ENCODE measurements at regions not wholly inside any gene's neighbourhood (a gene's known extent, or its start where the extent isn't known, plus 50 kb on each side); places are given as distances from the start of the nearest gene placed in this dataset.

DNA sequence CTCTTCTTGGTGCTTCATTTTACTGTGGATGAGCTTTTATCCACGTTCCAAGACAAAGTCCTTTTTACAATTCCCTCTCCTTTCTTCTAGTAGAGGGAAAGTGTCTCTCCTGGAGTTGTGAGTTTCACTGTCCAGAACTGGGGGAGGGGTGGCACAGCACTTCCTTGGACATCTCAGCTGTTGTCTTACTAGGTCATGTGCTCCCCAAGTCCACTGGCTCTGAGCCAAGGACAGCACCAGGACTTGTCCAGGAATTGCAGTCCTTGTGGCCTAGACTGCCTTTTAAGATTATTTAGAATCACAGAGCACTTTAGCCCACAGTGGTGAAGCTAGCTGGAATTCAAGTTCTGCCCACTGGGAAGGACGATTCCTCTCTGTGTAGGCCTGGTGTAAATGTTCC, 700.2 kb upstream of the PTPRD start:
- DNase-seq (no peak), ATAC-seq (no peak)
- no peaks in the 10 kb centered on the region for H3K4me1 ChIP-seq (ENCODE audit: control insufficient read depth, insufficient read depth, low read length)
- no peak for TF ChIP-seq CTCF (IDR thresholded peaks at IDR 0.05)
- intact Hi-C loops (cut with micrococcal nuclease) = no loop called here
- peaks cover 3% of the 10 kb centered on the region for H3K9me3 ChIP-seq (ENCODE audit: control insufficient read depth, insufficient read depth, low read length)
- Mint-ChIP-seq H3K4me1 (no peaks in the 10 kb centered on the region), H3K36me3 (no peaks in the 10 kb centered on the region), H3K27ac (no peak overlapping the region), H3K27me3 (ENCODE audit: low read depth in 2 of 2) (no peaks in the 10 kb centered on the region), H3K4me3 (no peak overlapping the region), H3K9me3 (peaks cover 10 to 12% of the 10 kb centered on the region in 2 donors)
- H3K27ac ChIP-seq (ENCODE audit: low read length) = no peak overlapping the region
- H3K27me3 ChIP-seq (ENCODE audit: control insufficient read depth, insufficient read depth, low read length) = no peaks in the 10 kb centered on the region
- no peak overlapping the region for H3K4me3 ChIP-seq (ENCODE audit: low read length)
- H3K36me3 ChIP-seq (ENCODE audit: control insufficient read depth, insufficient read depth, low read length) = no peaks in the 10 kb centered on the region
- 64% methylated on average over 1 of the region's 2 CpGs for WGBS (ENCODE audit: insufficient coverage)

- Histone ChIP-seq H3K27me3 (ENCODE audit: control insufficient read depth, insufficient read depth, low read length) (no peaks in the 10 kb centered on the region), H3K27ac (ENCODE audit: low read length) (no peak overlapping the region), H3K4me3 (ENCODE audit: low read length) (no peak overlapping the region), H3K9me3 (ENCODE audit: control insufficient read depth, insufficient read depth, low read length) (no peaks in the 10 kb centered on the region), H3K4me1 (ENCODE audit: control insufficient read depth, insufficient read depth, low read length) (no peaks in the 10 kb centered on the region), H3K36me3 (ENCODE audit: control insufficient read depth, insufficient read depth, low read length) (no peaks in the 10 kb centered on the region)
- WGBS (ENCODE audit: insufficient coverage) = 40% methylated on average over 1 of the region's 1 CpG
- no peak overlapping the region for H3K4me3 Mint-ChIP-seq
- ATAC-seq (no peak), DNase-seq (no peak)
- H3K27ac Mint-ChIP-seq = no peak overlapping the region
- no peaks in the 10 kb centered on the region for H3K36me3 Mint-ChIP-seq
- no peaks in the 10 kb centered on the region for H3K4me1 Mint-ChIP-seq
- intact Hi-C loops (cut with micrococcal nuclease) = no loop called here
- peaks cover 5 to 10% of the 10 kb centered on the region in 2 donors for H3K9me3 Mint-ChIP-seq
- no peak for TF ChIP-seq CTCF (IDR thresholded peaks at IDR 0.05)
- no peaks in the 10 kb centered on the region for H3K27me3 Mint-ChIP-seq (ENCODE audit: low read depth in 2 of 2)
These were observed 706.1 kb upstream of the PTPRD start for GRCh38 chr9:11318946-11319345.

DNA sequence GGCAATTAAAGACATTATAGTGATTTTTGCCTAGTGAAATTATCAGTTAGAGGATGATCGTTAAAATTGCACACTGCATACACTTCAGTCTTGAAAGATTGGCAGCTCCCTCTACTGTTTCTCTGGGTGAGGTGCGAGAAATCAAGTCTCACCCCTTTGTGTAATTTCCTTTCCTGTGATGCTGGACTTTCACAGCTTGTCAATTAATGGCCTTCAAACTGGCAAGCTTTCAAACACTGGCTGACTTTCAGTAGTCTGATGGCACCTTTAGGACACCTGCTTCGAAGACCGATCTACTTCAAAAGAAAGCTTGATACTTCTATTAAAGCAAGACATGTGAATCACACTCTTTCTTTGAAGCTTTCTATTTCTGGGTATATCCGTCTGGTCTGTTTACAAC, 706.7 kb upstream of the PTPRD start:
- TF ChIP-seq CTCF (IDR thresholded peaks at IDR 0.05) = no peak
- Mint-ChIP-seq H3K4me3 (no peak overlapping the region), H3K27ac (no peak overlapping the region), H3K36me3 (no peaks in the 10 kb centered on the region), H3K4me1 (no peaks in the 10 kb centered on the region), H3K27me3 (ENCODE audit: low read depth in 2 of 2) (no peaks in the 10 kb centered on the region), H3K9me3 (peaks cover 5 to 10% of the 10 kb centered on the region in 2 donors)
- no peak for ATAC-seq
- Histone ChIP-seq H3K27ac (ENCODE audit: low read length) (no peak overlapping the region), H3K36me3 (ENCODE audit: control insufficient read depth, insufficient read depth, low read length) (no peaks in the 10 kb centered on the region), H3K9me3 (ENCODE audit: control insufficient read depth, insufficient read depth, low read length) (no peaks in the 10 kb centered on the region), H3K4me1 (ENCODE audit: control insufficient read depth, insufficient read depth, low read length) (no peaks in the 10 kb centered on the region), H3K27me3 (ENCODE audit: control insufficient read depth, insufficient read depth, low read length) (no peaks in the 10 kb centered on the region), H3K4me3 (ENCODE audit: low read length) (no peak overlapping the region)
- WGBS (ENCODE audit: insufficient coverage) = 38% methylated on average over 5 of the region's 5 CpGs
- intact Hi-C loops (cut with micrococcal nuclease) = no loop called here
- DNase-seq = no peak

DNA sequence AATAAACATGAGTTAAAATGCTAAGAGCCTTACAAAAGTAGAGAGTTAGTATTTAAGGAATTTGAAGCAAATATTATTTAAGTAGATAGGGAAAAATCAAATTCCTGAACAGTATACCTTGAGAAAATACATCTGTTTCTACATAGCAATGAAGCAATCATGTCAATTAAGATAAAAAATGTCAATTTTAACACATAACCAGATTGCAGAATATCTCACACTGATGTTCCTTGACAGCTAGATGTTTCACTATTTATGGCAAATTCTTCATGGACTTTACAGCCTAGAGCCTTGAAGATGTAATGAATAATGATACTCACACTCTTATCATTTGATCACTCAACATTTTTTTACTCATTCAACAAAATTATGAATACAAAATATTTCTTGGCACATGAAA, 708.2 kb upstream of the PTPRD start:
- Mint-ChIP-seq H3K4me3 (no peak overlapping the region), H3K36me3 (no peaks in the 10 kb centered on the region), H3K27me3 (ENCODE audit: low read depth in 2 of 2) (no peaks in the 10 kb centered on the region), H3K27ac (no peak overlapping the region), H3K4me1 (no peaks in the 10 kb centered on the region), H3K9me3 (peaks cover 4 to 5% of the 10 kb centered on the region in 2 donors)
- DNase-seq = no peak
- no peaks in the 10 kb centered on the region for H3K36me3 ChIP-seq (ENCODE audit: control insufficient read depth, insufficient read depth, low read length)
- no peak overlapping the region for H3K4me3 ChIP-seq (ENCODE audit: low read length)
- no peaks in the 10 kb centered on the region for H3K27me3 ChIP-seq (ENCODE audit: control insufficient read depth, insufficient read depth, low read length)
- TF ChIP-seq CTCF (IDR thresholded peaks at IDR 0.05) = no peak
- H3K4me1 ChIP-seq (ENCODE audit: control insufficient read depth, insufficient read depth, low read length) = no peaks in the 10 kb centered on the region
- no peaks in the 10 kb centered on the region for H3K9me3 ChIP-seq (ENCODE audit: control insufficient read depth, insufficient read depth, low read length)
- no peak overlapping the region for H3K27ac ChIP-seq (ENCODE audit: low read length)
- ATAC-seq = no peak
- intact Hi-C loops (cut with micrococcal nuclease) = no loop called here
